Uterus (tissue), 3 donors: ENCODE measurements at regions not wholly inside any gene's neighbourhood (a gene's known extent, or its start where the extent isn't known, plus 50 kb on each side); places are given as distances from the start of the nearest gene placed in this dataset.

Source experiments
- DNase-seq, 2 donors: peaks; one replicate each; pipeline ENCODE4 v3.0.0-alpha.2; 2019 to 2020
- H3K27ac ChIP-seq, 2 donors: fragments of 200-600 bp; sonication (generic); 1 replicate in 1 of 2; 2 replicates in 1 of 2; pipeline ENCODE4 v1.5.1; 2016 to 2018
- H3K27me3 ChIP-seq, 2 donors: fragments of 200-600 bp; sonication (generic); one replicate each; pipeline ENCODE4 v1.5.1; 2018 to 2019; ENCODE audit warnings: control low read depth in 1 of 2
- H3K36me3 ChIP-seq, 2 donors: fragments of 200-600 bp; sonication (generic); one replicate each; pipeline ENCODE4 v1.5.1; 2019; ENCODE audit warnings: control low read depth in 1 of 2
- H3K4me1 ChIP-seq, 2 donors: fragments of 200-600 bp; sonication (generic); one replicate each; pipeline ENCODE4 v1.5.1; 2018 to 2019; ENCODE audit warnings: control low read depth in 1 of 2
- H3K4me3 ChIP-seq, 2 donors: fragments of 200-600 bp; sonication (generic); 1 replicate in 1 of 2; 2 replicates in 1 of 2; pipeline ENCODE4 v1.5.1; 2018 to 2019; ENCODE audit warnings: mild to moderate bottlenecking in 1 of 2
- H3K9me3 ChIP-seq, 2 donors: fragments of 200-600 bp; sonication (generic); one replicate each; pipeline ENCODE4 v1.5.1; 2019; ENCODE audit warnings: control low read depth in 1 of 2
- CTCF ChIP-seq, 4 experiments: fragments of 200-600 bp in 2 of 4; fragments of 450-650 bp in 2 of 4; sonication (generic) in 2 of 4; IDR thresholded peaks; one replicate each; pipeline ENCODE4 v1.5.1; 2016 to 2019; ENCODE audit warnings: antibody characterized with exemption in 4 of 4, mild to moderate bottlenecking in 2 of 4, moderate library complexity in 1 of 4
- POLR2A ChIP-seq, 2 donors: fragments of 450-650 bp; IDR thresholded peaks; one replicate each; pipeline ENCODE4 v1.6.1; 2016; ENCODE audit warnings: antibody characterized with exemption in 2 of 2, mild to moderate bottlenecking in 1 of 2, moderate library complexity in 1 of 2
- intact Hi-C: fragments of 100-400 bp; cut with DNase I; formaldehyde crosslinking; loops from one replicate; pipeline ENCODE4 v1.15.1; 2023; ENCODE audit warnings: low total_unique reads
- donor health status: DM: yes; HTN: yes; CAD: no.

- H3K9me3 ChIP-seq: no peaks in the 10 kb centered on the region
- H3K27me3 ChIP-seq: no peaks in the 10 kb centered on the region
- H3K4me3 ChIP-seq: no peak overlapping the region
- H3K4me1 ChIP-seq: no peaks in the 10 kb centered on the region
- no peak for TF ChIP-seq CTCF (IDR thresholded peaks at IDR 0.05)
- no peak for DNase-seq
- H3K27ac ChIP-seq: no peak overlapping the region
- intact Hi-C loops: no loop called here
- no peaks in the 10 kb centered on the region for H3K36me3 ChIP-seq
Measured at GRCh38 chr3:107453504-107453903, 69.3 kb upstream of the BBX start.

GRCh38 chr3:107455621-107456020, 67.1 kb upstream of the BBX start:
- Histone ChIP-seq H3K4me3 (no peak overlapping the region), H3K36me3 (no peaks in the 10 kb centered on the region), H3K4me1 (no peaks in the 10 kb centered on the region), H3K27me3 (no peaks in the 10 kb centered on the region), H3K9me3 (no peaks in the 10 kb centered on the region), H3K27ac (no peak overlapping the region)
- DNase-seq: no peak
- intact Hi-C loops: no loop called here
- TF ChIP-seq POLR2A (IDR thresholded peaks at IDR 0.05): no peak
- no peak for TF ChIP-seq CTCF (IDR thresholded peaks at IDR 0.05)

GRCh38 chr3:107456501-107456900, 66.3 kb upstream of the BBX start:
- Histone ChIP-seq H3K4me3 (no peak overlapping the region), H3K27ac (no peak overlapping the region), H3K36me3 (no peaks in the 10 kb centered on the region), H3K9me3 (no peaks in the 10 kb centered on the region), H3K27me3 (no peaks in the 10 kb centered on the region), H3K4me1 (no peaks in the 10 kb centered on the region)
- DNase-seq: no peak
- intact Hi-C loops: no loop called here
- TF ChIP-seq CTCF (IDR thresholded peaks at IDR 0.05): no peak
- no peak for TF ChIP-seq POLR2A (IDR thresholded peaks at IDR 0.05)

- Histone ChIP-seq H3K27ac (no peak overlapping the region), H3K4me1 (no peaks in the 10 kb centered on the region), H3K36me3 (no peaks in the 10 kb centered on the region), H3K27me3 (no peaks in the 10 kb centered on the region), H3K4me3 (no peak overlapping the region), H3K9me3 (no peaks in the 10 kb centered on the region)
- intact Hi-C loops: no loop called here
- DNase-seq: no peak
- no peak for TF ChIP-seq CTCF (IDR thresholded peaks at IDR 0.05)
- no peak for TF ChIP-seq POLR2A (IDR thresholded peaks at IDR 0.05)
Measured at GRCh38 chr3:107458871-107459270, 63.9 kb upstream of the BBX start.

- DNase-seq: no peak
- Histone ChIP-seq H3K27ac (no peak overlapping the region), H3K4me3 (no peak overlapping the region), H3K27me3 (no peaks in the 10 kb centered on the region), H3K36me3 (no peaks in the 10 kb centered on the region), H3K9me3 (no peaks in the 10 kb centered on the region), H3K4me1 (no peaks in the 10 kb centered on the region)
- TF ChIP-seq CTCF (IDR thresholded peaks at IDR 0.05): no peak
- TF ChIP-seq POLR2A (IDR thresholded peaks at IDR 0.05): no peak
- intact Hi-C loops: no loop called here
Measured at GRCh38 chr3:107461721-107462120, 61.0 kb upstream of the BBX start.
